ENCODE measurements at regions not wholly inside any gene's neighbourhood (a gene's known extent, or its start where the extent isn't known, plus 50 kb on each side); places are given as distances from the start of the nearest gene placed in this dataset.

DNA sequence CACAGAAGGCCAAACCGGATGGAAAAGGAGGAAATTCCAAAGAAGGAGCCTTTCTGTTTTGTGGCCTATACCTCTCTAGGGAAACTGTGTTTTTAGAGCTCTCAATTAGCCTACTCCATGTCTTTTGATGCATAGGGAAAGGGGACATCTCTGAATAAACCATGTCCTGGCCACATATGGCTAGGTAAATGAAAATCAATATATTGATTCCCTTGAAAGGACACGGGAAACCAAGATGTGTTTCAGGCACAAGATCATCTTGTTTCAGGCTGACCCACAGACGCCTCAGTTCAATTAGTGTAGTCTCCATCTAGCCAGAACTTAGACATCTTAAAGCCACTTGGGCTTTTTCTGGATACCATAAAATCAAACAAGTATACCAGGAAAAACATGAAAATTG, 363.1 kb downstream of the ENC1 start:
- TF ChIP-seq, protein P1, sequence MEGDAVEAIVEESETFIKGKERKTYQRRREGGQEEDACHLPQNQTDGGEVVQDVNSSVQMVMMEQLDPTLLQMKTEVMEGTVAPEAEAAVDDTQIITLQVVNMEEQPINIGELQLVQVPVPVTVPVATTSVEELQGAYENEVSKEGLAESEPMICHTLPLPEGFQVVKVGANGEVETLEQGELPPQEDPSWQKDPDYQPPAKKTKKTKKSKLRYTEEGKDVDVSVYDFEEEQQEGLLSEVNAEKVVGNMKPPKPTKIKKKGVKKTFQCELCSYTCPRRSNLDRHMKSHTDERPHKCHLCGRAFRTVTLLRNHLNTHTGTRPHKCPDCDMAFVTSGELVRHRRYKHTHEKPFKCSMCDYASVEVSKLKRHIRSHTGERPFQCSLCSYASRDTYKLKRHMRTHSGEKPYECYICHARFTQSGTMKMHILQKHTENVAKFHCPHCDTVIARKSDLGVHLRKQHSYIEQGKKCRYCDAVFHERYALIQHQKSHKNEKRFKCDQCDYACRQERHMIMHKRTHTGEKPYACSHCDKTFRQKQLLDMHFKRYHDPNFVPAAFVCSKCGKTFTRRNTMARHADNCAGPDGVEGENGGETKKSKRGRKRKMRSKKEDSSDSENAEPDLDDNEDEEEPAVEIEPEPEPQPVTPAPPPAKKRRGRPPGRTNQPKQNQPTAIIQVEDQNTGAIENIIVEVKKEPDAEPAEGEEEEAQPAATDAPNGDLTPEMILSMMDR (IDR thresholded peaks at IDR 0.05; ENCODE audit: extremely low read depth in 1 of 2, insufficient read depth in 1 of 2, low read depth in 1 of 2, low read length in 2 of 2), result no peak
- no peak for TF ChIP-seq POLR2AphosphoS5 (IDR thresholded peaks at IDR 0.05; ENCODE audit: insufficient read depth, low read depth, low read length)
- TF ChIP-seq POLR2A (IDR thresholded peaks at IDR 0.05; ENCODE audit: low read depth, low read length), result no peak

Data from endothelial cell of umbilical vein (primary cell).